ENCODE measurements at regions not wholly inside any gene's neighbourhood (a gene's known extent, or its start where the extent isn't known, plus 50 kb on each side); places are given as distances from the start of the nearest gene placed in this dataset.
"Not testable (repeated sequence)": the region's sequence is repeated elsewhere in the genome, so short reads cannot be mapped to it uniquely, and the experiment has no call there.

- not testable (repeated sequence) for TF ChIP-seq CTCF, POLR2A (IDR thresholded peaks at IDR 0.05)
Observed at GRCh38 chr2:5629510-5629909, 62.7 kb upstream of the SOX11 start.

Data from breast epithelium (tissue), 3 donors.